Activated naive CD4-positive, alpha-beta T cell treated with Interleukin-2 at 50 U/mL for 16 hours (primary cell): ENCODE measurements at regions not wholly inside any gene's neighbourhood (a gene's known extent, or its start where the extent isn't known, plus 50 kb on each side); places are given as distances from the start of the nearest gene placed in this dataset.
"Not testable (repeated sequence)": the region's sequence is repeated elsewhere in the genome, so short reads cannot be mapped to it uniquely, and the experiment has no call there.

Experiments
- DNase-seq: peaks from one replicate; pipeline ENCODE4 v3.0.0-alpha.2; 2020

DNA sequence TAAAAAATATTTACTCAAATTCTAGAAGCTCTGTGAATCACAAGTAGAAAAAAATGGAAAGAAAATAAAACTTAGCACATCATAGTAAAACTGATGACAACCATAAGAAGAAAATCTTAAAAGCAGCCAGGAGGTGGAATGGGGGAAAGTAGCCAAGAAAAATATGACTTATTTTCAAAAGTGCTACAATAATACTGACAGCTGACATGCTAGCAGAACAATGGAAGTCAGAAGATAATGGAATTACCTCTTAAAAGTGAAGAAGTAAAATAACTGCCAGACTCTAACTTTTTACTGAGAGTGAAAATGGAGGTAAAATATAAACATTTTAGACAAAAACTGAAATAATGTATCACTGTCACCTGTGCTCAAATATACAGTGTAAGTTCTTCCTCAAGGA, 532.2 kb upstream of the SGCD start:
- no peak for DNase-seq

GRCh38 chr5:155799308-155799707, 527.7 kb upstream of the SGCD start:
- DNase-seq, result no peak

- no peak for DNase-seq
These were observed 518.9 kb upstream of the SGCD start for GRCh38 chr5:155807884-155808576.

- DNase-seq, result no peak
These were observed 511.7 kb upstream of the SGCD start for GRCh38 chr5:155815248-155815647.

DNA sequence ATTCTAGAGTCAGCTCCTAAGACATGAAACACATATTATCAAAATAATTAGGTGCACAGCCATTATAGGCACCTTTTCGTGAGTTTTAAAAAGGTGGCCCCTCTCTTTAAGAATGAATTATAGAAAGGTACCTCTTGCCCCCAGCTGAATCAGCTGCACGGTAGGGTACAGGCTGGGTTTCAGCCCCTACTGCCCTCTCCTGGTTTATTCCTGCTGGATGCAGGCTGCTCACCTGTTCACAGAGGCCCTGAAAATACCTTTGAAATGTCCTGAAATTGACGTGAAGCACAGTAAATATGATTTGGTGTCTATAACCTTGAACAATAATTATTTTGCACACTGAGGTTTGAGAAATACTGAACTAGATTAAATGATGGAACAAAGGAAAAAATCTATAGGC, 504.8 kb upstream of the SGCD start:
- no peak for DNase-seq

- no peak for DNase-seq
These were observed 500.1 kb upstream of the SGCD start for GRCh38 chr5:155826611-155827507.

- DNase-seq, result not testable (repeated sequence)
These were observed 499.5 kb upstream of the SGCD start for GRCh38 chr5:155827508-155827815.

- no peak for DNase-seq
These were observed 499.0 kb upstream of the SGCD start for GRCh38 chr5:155827949-155828348.

DNA sequence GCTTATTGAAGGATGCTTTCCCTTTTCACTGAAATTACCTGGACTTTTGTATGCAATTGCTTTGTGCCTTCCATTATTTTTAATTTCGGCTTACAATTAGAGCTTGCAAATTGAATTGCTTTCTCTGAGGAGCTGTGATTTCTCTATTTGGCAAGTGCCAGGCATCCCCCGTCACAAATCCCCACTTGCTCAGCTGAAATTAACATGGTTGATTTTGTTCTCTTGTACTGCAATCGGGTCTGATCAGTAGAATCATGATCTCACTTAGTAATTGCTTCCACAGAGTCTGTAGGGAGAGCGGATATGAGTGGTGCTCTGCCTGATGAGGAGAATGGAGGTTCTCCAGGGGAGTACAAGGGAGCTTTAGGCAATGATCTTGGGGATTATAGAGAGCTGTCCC, 495.5 kb upstream of the SGCD start:
- no peak for DNase-seq

GRCh38 chr5:155833287-155833686, 493.7 kb upstream of the SGCD start:
- no peak for DNase-seq

DNA sequence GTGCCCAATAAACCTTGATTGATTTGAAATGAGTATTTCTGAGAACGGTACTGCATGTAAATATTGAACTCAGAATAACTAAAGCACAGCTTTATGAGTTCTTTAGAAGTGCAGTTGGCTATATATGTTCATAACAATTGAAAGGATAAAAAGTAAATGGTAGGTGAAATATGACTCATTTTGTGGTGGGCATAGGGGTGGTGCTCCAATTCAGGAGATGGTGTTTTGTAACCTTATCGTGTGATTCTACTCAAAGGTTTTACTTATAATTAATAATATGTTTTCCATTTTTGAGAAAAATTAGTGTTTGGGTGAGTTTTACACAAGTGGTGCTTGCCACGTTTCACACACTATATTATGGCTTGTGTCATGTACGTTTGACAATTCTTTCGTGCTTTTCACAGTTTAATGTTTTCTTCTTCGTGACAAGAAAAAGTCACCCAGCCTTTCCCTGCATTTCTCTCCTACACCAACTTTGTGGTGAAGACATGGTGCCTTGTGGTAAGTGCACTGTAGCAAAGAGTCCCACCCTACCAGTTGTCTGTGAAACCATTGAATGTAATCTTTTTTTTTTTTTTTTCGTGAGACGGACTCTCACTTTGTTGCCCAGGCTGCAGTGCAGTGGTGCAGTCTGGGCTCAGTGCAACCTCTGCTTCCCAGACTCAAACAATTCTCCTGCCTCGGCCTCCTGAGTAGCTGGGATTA, 492.5 kb upstream of the SGCD start:
- no peak for DNase-seq

GRCh38 chr5:155836089-155836803, 490.7 kb upstream of the SGCD start:
- DNase-seq, result no peak

GRCh38 chr5:155838394-155838793, 488.6 kb upstream of the SGCD start:
- no peak for DNase-seq

DNA sequence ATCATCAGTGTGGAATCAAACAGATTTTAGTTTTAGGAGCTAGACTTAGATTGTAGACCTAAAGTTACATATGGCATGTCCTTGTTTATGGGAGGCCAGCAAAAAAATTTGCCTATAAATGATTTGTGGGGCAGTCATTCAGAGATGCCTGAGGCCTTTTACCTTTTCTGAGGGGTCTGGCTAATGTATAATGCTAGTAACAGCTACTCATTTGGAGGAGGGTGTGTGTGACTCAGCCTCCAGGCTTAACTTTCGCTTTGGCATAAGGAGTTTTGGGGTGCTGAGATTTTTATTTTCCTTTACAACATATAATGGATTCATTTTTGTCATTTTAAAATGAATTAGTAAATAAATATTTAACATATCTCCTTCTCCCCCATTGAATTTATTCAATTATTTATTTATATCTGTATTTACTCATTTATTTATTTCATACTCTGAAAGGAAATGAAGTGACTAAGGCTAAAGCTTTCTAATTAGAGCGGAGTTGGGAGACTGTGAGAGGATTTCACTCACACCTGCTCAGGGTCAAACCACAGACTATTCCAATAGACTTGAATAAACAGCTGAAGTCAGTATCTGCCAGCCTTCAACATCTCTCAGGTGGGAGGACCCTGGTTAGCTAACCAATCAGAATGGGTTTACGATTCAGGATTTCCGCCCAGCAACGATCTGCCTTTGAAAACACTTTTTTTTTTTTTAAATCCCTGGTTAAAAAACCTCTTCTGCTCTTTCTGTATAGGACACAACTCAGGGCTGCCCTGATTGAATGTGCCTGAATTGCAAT, 487.5 kb upstream of the SGCD start:
- no peak for DNase-seq

DNA sequence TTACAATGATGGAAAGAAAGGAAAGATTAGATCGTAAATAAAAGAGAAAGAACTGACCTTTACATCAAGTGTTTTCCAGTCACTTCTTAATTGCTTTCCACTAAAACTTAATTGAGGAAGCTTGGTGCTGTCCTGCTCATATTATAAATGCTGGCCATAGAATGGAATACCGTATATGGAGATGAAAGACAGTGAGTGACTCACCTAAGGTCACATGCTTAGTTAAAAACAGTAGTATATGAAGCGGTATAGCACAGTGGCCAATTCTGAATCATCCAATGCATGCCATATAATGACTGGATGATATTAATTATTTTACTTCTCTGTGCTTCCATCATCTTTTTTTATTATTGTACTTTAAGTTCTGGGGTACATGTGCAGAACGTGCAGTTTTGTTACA, 482.4 kb upstream of the SGCD start:
- no peak for DNase-seq

- no peak for DNase-seq
These were observed 476.6 kb upstream of the SGCD start for GRCh38 chr5:155850370-155850769.

DNA sequence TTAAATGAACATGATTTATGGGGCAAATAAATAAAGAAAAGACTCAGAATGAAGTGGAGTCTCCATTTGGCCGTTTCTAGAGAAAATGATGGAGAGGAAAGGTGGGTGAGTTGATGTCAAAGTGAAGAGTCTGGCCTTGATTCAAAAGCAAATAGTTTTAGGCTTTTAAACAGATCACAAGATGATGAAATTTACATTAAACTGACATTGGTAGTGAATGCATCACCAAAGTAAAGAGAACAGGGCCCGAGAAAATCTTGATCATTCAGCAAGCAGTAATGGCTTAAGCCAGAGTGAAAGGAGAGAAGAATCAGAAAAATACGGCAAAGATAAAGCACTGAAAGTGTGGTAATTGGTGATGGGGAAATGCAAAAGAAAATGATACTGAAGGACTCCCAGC, 460.0 kb upstream of the SGCD start:
- no peak for DNase-seq

- DNase-seq, result no peak
These were observed 459.4 kb upstream of the SGCD start for GRCh38 chr5:155867522-155868088.

DNA sequence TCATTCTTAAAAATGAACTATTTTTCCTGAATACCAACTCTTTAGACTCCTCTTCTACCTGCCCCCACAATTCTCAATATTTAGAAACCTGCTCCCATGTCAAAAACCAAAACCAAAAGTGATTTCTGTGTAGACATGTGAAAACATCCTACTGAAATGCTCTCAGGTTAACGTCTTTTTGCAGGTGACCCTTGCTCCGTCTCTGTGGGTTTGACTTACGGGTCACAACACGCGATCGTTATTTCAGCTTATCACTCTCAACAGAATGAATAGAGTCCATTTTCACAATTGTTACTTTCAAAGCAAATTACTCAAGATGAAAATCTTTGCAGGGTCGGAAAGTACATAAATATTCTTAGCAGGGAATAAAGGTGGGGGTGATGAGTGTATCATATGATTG, 456.3 kb upstream of the SGCD start:
- no peak for DNase-seq

DNA sequence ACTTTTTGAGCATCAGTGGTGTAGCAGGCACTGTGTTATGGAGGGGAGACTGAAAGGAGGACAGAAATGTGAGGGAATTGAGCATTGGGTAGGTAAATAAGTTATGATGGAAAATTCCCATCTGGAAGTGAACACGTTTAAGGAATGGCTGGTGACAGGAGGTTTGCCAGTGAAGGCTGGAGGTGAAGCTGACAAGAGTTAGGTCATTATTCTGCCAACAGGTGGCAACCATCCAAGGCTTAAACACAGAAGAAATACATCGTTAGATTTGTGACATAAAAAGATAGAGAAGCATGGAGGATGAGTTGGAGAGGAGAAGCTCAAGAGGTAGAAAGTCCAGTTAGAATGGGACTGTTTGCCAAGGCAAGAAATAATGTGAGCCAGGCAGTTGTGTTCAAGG, 455.3 kb upstream of the SGCD start:
- no peak for DNase-seq

- no peak for DNase-seq
These were observed 454.2 kb upstream of the SGCD start for GRCh38 chr5:155872629-155873220.
